H9 (cell line): ENCODE measurements at regions not wholly inside any gene's neighbourhood (a gene's known extent, or its start where the extent isn't known, plus 50 kb on each side); places are given as distances from the start of the nearest gene placed in this dataset.

Experiments used
- DNase-seq: peaks from one replicate; pipeline ENCODE4 v3.0.0-alpha.2; 2017
- H2AFZ ChIP-seq: one replicate; pipeline ENCODE4 v1.6.1; 2013; ENCODE audit warnings: mild to moderate bottlenecking, low read length, control low read depth, moderate library complexity
- H2AK5ac ChIP-seq: 2 replicates; pipeline ENCODE4 v1.6.1; 2013; ENCODE audit warnings: low read length, control low read depth, mixed read lengths; ENCODE audit not compliant: insufficient read length
- H2BK120ac ChIP-seq: one replicate; pipeline ENCODE4 v1.6.1; 2013; ENCODE audit warnings: low read depth, mild to moderate bottlenecking, low read length, control low read depth, inconsistent platforms; ENCODE audit not compliant: poor library complexity, severe bottlenecking
- H2BK12ac ChIP-seq: 2 replicates; pipeline ENCODE4 v1.6.1; 2013; ENCODE audit warnings: low read length, control low read depth, mixed read lengths, low read depth; ENCODE audit not compliant: insufficient read length
- H2BK15ac ChIP-seq: 2 replicates; pipeline ENCODE4 v1.6.1; 2013; ENCODE audit warnings: low read depth, low read length, control low read depth
- H2BK20ac ChIP-seq: one replicate; pipeline ENCODE4 v1.6.1; 2013; ENCODE audit warnings: low read depth, mild to moderate bottlenecking, low read length, control low read depth, inconsistent platforms; ENCODE audit not compliant: poor library complexity, severe bottlenecking
- H2BK5ac ChIP-seq: 2 replicates; pipeline ENCODE4 v1.6.1; 2013; ENCODE audit warnings: low read length, control low read depth, mixed read lengths; ENCODE audit not compliant: insufficient read length
- H3K14ac ChIP-seq: 2 replicates; pipeline ENCODE4 v1.6.1; 2013; ENCODE audit warnings: low read length, control low read depth; ENCODE audit not compliant: insufficient read depth
- H3K18ac ChIP-seq: 2 replicates; pipeline ENCODE4 v1.6.1; 2013; ENCODE audit warnings: low read depth, mild to moderate bottlenecking, mixed read lengths, low read length, control low read depth; ENCODE audit not compliant: insufficient read length
- H3K23ac ChIP-seq: 2 replicates; pipeline ENCODE4 v1.6.1; 2013; ENCODE audit warnings: low read length, control low read depth, mixed read lengths, low read depth; ENCODE audit not compliant: insufficient read length
- H3K23me2 ChIP-seq: 2 replicates; pipeline ENCODE4 v1.6.1; 2013; ENCODE audit warnings: low read depth, mild to moderate bottlenecking, mixed read lengths, low read length, control low read depth; ENCODE audit not compliant: insufficient read length, poor library complexity, severe bottlenecking
- H3K27ac ChIP-seq: 2 replicates; pipeline ENCODE4 v1.5.1; 2013; ENCODE audit warnings: low read length, control low read depth, mixed read lengths, low read depth; ENCODE audit not compliant: insufficient read length
- H3K27me3 ChIP-seq: 2 replicates; pipeline ENCODE4 v1.6.1; 2013; ENCODE audit warnings: low read length, control low read depth, inconsistent platforms; ENCODE audit not compliant: insufficient read depth
- H3K4ac ChIP-seq: 2 replicates; pipeline ENCODE4 v1.6.1; 2013; ENCODE audit warnings: low read depth, mild to moderate bottlenecking, control low read depth, inconsistent platforms, low read length, moderate library complexity
- H3K4me1 ChIP-seq: 2 replicates; pipeline ENCODE4 v1.6.1; 2013; ENCODE audit warnings: low read length, control low read depth, inconsistent platforms; ENCODE audit not compliant: insufficient read depth
- H3K4me2 ChIP-seq: 2 replicates; pipeline ENCODE4 v1.6.1; 2013; ENCODE audit warnings: low read length, control low read depth, mixed read lengths; ENCODE audit not compliant: insufficient read length, insufficient read depth
- H3K56ac ChIP-seq: 2 replicates; pipeline ENCODE4 v1.6.1; 2013; ENCODE audit warnings: low read depth, mild to moderate bottlenecking, mixed read lengths, low read length, control low read depth; ENCODE audit not compliant: insufficient read length
- H3K79me1 ChIP-seq: 2 replicates; pipeline ENCODE4 v1.6.1; 2013; ENCODE audit warnings: low read depth, mild to moderate bottlenecking, moderate library complexity, low read length, control low read depth, inconsistent platforms; ENCODE audit not compliant: insufficient read depth, poor library complexity, severe bottlenecking
- H3K79me2 ChIP-seq: 2 replicates; pipeline ENCODE4 v1.6.1; 2013; ENCODE audit warnings: low read length, control low read depth, inconsistent platforms; ENCODE audit not compliant: insufficient read depth
- H3K9ac ChIP-seq: 2 replicates; pipeline ENCODE4 v1.6.1; 2013; ENCODE audit warnings: low read length, control low read depth, mixed read lengths; ENCODE audit not compliant: insufficient read length; ENCODE audit errors: extremely low read depth
- H3K9me3 ChIP-seq: one replicate; pipeline ENCODE4 v1.6.1; 2013; ENCODE audit warnings: low read depth, low read length, inconsistent platforms; ENCODE audit not compliant: control insufficient read depth
- H3T11ph ChIP-seq: one replicate; pipeline ENCODE4 v1.6.1; 2013; ENCODE audit warnings: mild to moderate bottlenecking, low read length, control low read depth, inconsistent platforms
- H4K20me1 ChIP-seq: one replicate; pipeline ENCODE4 v1.6.1; 2013; ENCODE audit not compliant: control insufficient read depth, insufficient read length, insufficient read depth
- H4K5ac ChIP-seq: 2 replicates; pipeline ENCODE4 v1.6.1; 2013; ENCODE audit warnings: low read depth, mild to moderate bottlenecking, mixed read lengths, low read length, control low read depth; ENCODE audit not compliant: insufficient read length
- H4K8ac ChIP-seq: replicated peaks from 2 replicates; pipeline ENCODE4 v1.6.1; 2013; ENCODE audit warnings: low read length, control low read depth, mixed read lengths, low read depth; ENCODE audit not compliant: insufficient read length
- H4K91ac ChIP-seq: 2 replicates; pipeline ENCODE4 v1.6.1; 2013; ENCODE audit warnings: low read depth, mild to moderate bottlenecking, moderate library complexity, mixed read lengths, low read length, control low read depth; ENCODE audit not compliant: insufficient read length
- H3K27ac Mint-ChIP-seq, 3 experiments: 2 replicates in 2 of 3; 3 replicates in 1 of 3; pipeline ENCODE4 v1.8.0; 2020 to 2021; ENCODE audit warnings: mixed read lengths in 3 of 3, mild to moderate bottlenecking in 1 of 3, moderate library complexity in 1 of 3
- H3K27me3 Mint-ChIP-seq: 2 replicates; pipeline ENCODE4 v1.8.0; 2021; ENCODE audit warnings: low read depth, mild to moderate bottlenecking, moderate library complexity, mixed read lengths
- H3K36me3 Mint-ChIP-seq, 3 experiments: 2 replicates in 2 of 3; 3 replicates in 1 of 3; pipeline ENCODE4 v1.8.0; 2020 to 2021; ENCODE audit warnings: low read depth in 3 of 3, mixed read lengths in 3 of 3; ENCODE audit not compliant: insufficient read depth in 1 of 3
- H3K4me1 Mint-ChIP-seq, 2 experiments: 2 replicates each; pipeline ENCODE4 v1.8.0; 2020; ENCODE audit warnings: mixed read lengths in 2 of 2
- H3K4me3 Mint-ChIP-seq, 2 experiments: 2 replicates in 1 of 2; 3 replicates in 1 of 2; pipeline ENCODE4 v1.8.0; 2020 to 2021; ENCODE audit warnings: mild to moderate bottlenecking in 2 of 2, mixed read lengths in 2 of 2, moderate library complexity in 1 of 2
- H3K9me3 Mint-ChIP-seq, 2 experiments: 2 replicates in 1 of 2; 3 replicates in 1 of 2; pipeline ENCODE4 v1.8.0; 2020; ENCODE audit warnings: mild to moderate bottlenecking in 2 of 2, mixed read lengths in 2 of 2, moderate library complexity in 1 of 2
- WGBS: extraction: QIAGEN DNeasy Blood & Tissue Kit; methylation state at CpG from one replicate; pipeline ENCODE4 v1.1.7; 2013; ENCODE audit warnings: missing lambda C conversion rate, low lambda C conversion rate, mixed read lengths; ENCODE audit not compliant: insufficient read length; ENCODE audit errors: extremely low coverage; 5-methylcytosine and 5-hydroxymethylcytosine counted together
- TF ChIP-seq, protein P1 (sequence below): fragments of 200-600 bp; sonication (generic); conservative IDR thresholded peaks from 3 replicates; pipeline ENCODE4 v1.8.0; 2021; ENCODE audit warnings: antibody characterized with exemption, mild to moderate bottlenecking

DNA sequence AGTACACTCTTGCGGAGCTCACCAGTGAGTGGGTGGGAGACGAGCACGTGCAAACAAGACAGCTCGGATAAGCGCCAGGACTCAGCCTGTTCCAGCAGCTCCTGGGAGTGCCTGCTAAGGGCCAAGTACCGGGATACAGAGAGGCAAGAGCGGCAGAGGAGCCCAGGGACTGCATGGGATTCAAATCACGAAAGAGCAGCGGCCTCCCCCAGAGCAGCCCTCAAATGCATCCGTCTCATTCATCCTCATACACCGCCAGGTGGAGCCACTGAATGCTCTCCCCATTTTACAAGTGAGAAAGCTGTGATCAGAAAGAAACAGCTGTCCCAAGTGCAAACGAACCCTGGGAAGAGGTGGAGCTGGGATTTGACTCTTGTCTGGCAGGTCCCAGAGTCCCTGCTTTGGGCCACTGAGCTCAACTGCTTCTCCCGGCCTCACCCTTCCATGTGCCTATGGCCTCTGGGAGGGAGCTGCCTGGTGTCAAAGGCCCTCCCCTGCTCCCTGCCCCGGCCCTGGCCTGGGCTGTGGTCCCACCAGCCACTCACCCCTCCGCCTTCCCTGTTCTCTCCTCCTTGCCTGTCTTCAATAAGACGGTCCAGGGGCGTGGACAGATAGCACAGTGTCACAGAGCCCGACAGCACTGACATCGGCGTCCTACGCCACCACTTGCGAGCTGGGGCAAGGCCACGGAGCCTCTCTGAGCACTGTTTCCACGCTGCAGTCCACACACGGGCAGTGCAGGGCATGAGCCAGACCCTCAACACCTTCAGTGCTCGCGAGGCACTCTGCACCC is 72.8 kb upstream of the TAF1B start:
- Mint-ChIP-seq H3K27ac (no peak overlapping the region; a peak in 1 of 7 replicates), H3K27me3 (peaks cover 13% of the 10 kb centered on the region), H3K4me1 (peaks cover 36 to 62% of the 10 kb centered on the region in 2 experiments), H3K9me3 (no peaks in the 10 kb centered on the region; a peak in 1 of 5 replicates), H3K36me3 (no peaks in the 10 kb centered on the region), H3K4me3 (peak overlapping the region in 1 of 2 experiments; percentile 26; a peak in 1 of 5 replicates)
- no peak overlapping the region for H2BK12ac ChIP-seq
- no peaks in the 10 kb centered on the region for H3K9me3 ChIP-seq
- H4K8ac ChIP-seq: no peak overlapping the region
- no peak overlapping the region for H3K9ac ChIP-seq
- H3K18ac ChIP-seq: peak overlapping the region; percentile 16
- no peak overlapping the region for H2BK20ac ChIP-seq
- no peak overlapping the region for H4K91ac ChIP-seq
- no peak overlapping the region for H3K4me2 ChIP-seq
- no peak overlapping the region for H2BK120ac ChIP-seq
- H2BK15ac ChIP-seq: no peak overlapping the region
- TF ChIP-seq, protein P1, sequence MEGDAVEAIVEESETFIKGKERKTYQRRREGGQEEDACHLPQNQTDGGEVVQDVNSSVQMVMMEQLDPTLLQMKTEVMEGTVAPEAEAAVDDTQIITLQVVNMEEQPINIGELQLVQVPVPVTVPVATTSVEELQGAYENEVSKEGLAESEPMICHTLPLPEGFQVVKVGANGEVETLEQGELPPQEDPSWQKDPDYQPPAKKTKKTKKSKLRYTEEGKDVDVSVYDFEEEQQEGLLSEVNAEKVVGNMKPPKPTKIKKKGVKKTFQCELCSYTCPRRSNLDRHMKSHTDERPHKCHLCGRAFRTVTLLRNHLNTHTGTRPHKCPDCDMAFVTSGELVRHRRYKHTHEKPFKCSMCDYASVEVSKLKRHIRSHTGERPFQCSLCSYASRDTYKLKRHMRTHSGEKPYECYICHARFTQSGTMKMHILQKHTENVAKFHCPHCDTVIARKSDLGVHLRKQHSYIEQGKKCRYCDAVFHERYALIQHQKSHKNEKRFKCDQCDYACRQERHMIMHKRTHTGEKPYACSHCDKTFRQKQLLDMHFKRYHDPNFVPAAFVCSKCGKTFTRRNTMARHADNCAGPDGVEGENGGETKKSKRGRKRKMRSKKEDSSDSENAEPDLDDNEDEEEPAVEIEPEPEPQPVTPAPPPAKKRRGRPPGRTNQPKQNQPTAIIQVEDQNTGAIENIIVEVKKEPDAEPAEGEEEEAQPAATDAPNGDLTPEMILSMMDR: peak; percentile 86
- H3K27ac ChIP-seq: no peak overlapping the region
- H3K79me2 ChIP-seq: no peaks in the 10 kb centered on the region
- no peak overlapping the region for H3K4ac ChIP-seq
- H4K5ac ChIP-seq: no peak overlapping the region
- H4K20me1 ChIP-seq: no peaks in the 10 kb centered on the region
- H2AK5ac ChIP-seq: no peak overlapping the region
- no peaks in the 10 kb centered on the region for H3K79me1 ChIP-seq
- DNase-seq: peak; percentile 88
- no peaks in the 10 kb centered on the region for H3K23me2 ChIP-seq
- H3K56ac ChIP-seq: no peak overlapping the region
- H2BK5ac ChIP-seq: no peak overlapping the region
- peaks cover 3% of the 10 kb centered on the region for H3K4me1 ChIP-seq
- no peaks in the 10 kb centered on the region for H3K27me3 ChIP-seq
- H3K14ac ChIP-seq: peak overlapping the region; percentile 45; the same call in 1 of the 2 replicates
- no peak overlapping the region for H3K23ac ChIP-seq
- H2AFZ ChIP-seq: no peak overlapping the region
- H3T11ph ChIP-seq: no peak overlapping the region
- no CpG with 5 or more reads among the region's 27 CpGs for WGBS
